ENCODE measurements at regions not wholly inside any gene's neighbourhood (a gene's known extent, or its start where the extent isn't known, plus 50 kb on each side); places are given as distances from the start of the nearest gene placed in this dataset.
"Not testable (repeated sequence)": the region's sequence is repeated elsewhere in the genome, so short reads cannot be mapped to it uniquely, and the experiment has no call there.

- Histone ChIP-seq H3K4me1 (ENCODE audit: insufficient read depth, poor library complexity, severe bottlenecking) (peaks cover 10% of the 10 kb centered on the region), H3K4me3 (ENCODE audit: severe bottlenecking) (no peak overlapping the region), H3K36me3 (ENCODE audit: low read depth) (no peaks in the 10 kb centered on the region), H3K9me3 (ENCODE audit: severe bottlenecking) (no peaks in the 10 kb centered on the region), H3K27me3 (ENCODE audit: insufficient read depth, poor library complexity, severe bottlenecking) (no peaks in the 10 kb centered on the region), H3K27ac (ENCODE audit: poor library complexity, severe bottlenecking) (no peak overlapping the region)
- DNase-seq (ENCODE audit: low spot score) (no peak), ATAC-seq (ENCODE audit: low read depth) (no peak)
- TF ChIP-seq CTCF (IDR thresholded peaks at IDR 0.05; ENCODE audit: poor library complexity, severe bottlenecking), result no peak
Observed at GRCh38 chr12:67088401-67089118, 180.6 kb upstream of the CAND1 start.

- no peak for TF ChIP-seq CTCF (IDR thresholded peaks at IDR 0.05; ENCODE audit: poor library complexity, severe bottlenecking)
Observed at GRCh38 chr12:67091204-67091603, 178.0 kb upstream of the CAND1 start.

GRCh38 chr12:67091678-67092077 is 177.5 kb upstream of the CAND1 start:
- Histone ChIP-seq H3K36me3 (ENCODE audit: low read depth) (no peaks in the 10 kb centered on the region), H3K27me3 (ENCODE audit: insufficient read depth, poor library complexity, severe bottlenecking) (no peaks in the 10 kb centered on the region), H3K27ac (ENCODE audit: poor library complexity, severe bottlenecking) (peak overlapping the region; percentile 12), H3K9me3 (ENCODE audit: severe bottlenecking) (no peaks in the 10 kb centered on the region), H3K4me3 (ENCODE audit: severe bottlenecking) (no peak overlapping the region), H3K4me1 (ENCODE audit: insufficient read depth, poor library complexity, severe bottlenecking) (peaks cover 11% of the 10 kb centered on the region)
- ATAC-seq (ENCODE audit: low read depth) (peak; percentile 81), DNase-seq (ENCODE audit: low spot score) (no peak)
- no peak for TF ChIP-seq CTCF (IDR thresholded peaks at IDR 0.05; ENCODE audit: poor library complexity, severe bottlenecking)

More at GRCh38 chr12:67091204-67091603, 178.0 kb upstream of the CAND1 start:
- no peaks in the 10 kb centered on the region for H3K9me3 ChIP-seq (ENCODE audit: severe bottlenecking)
- DNase-seq (ENCODE audit: low spot score) (no peak), ATAC-seq (ENCODE audit: low read depth) (peak; percentile 76)
- H3K4me1 ChIP-seq (ENCODE audit: insufficient read depth, poor library complexity, severe bottlenecking), result peaks cover 10% of the 10 kb centered on the region
- H3K27me3 ChIP-seq (ENCODE audit: insufficient read depth, poor library complexity, severe bottlenecking), result no peaks in the 10 kb centered on the region
- H3K27ac ChIP-seq (ENCODE audit: poor library complexity, severe bottlenecking), result peak overlapping the region; percentile 12
- no peaks in the 10 kb centered on the region for H3K36me3 ChIP-seq (ENCODE audit: low read depth)
- no peak overlapping the region for H3K4me3 ChIP-seq (ENCODE audit: severe bottlenecking)

- H3K27me3 ChIP-seq (ENCODE audit: insufficient read depth, poor library complexity, severe bottlenecking); H3K36me3 ChIP-seq (ENCODE audit: low read depth); H3K9me3 ChIP-seq (ENCODE audit: severe bottlenecking); DNase-seq (ENCODE audit: low spot score); H3K4me3 ChIP-seq (ENCODE audit: severe bottlenecking); H3K27ac ChIP-seq (ENCODE audit: poor library complexity, severe bottlenecking); ATAC-seq (ENCODE audit: low read depth): not testable (repeated sequence)
- H3K4me1 ChIP-seq (ENCODE audit: insufficient read depth, poor library complexity, severe bottlenecking), result peaks cover 19% of the 10 kb centered on the region
Observed at GRCh38 chr12:67092934-67093333, 176.2 kb upstream of the CAND1 start.

GRCh38 chr12:67096533-67097318 is 172.4 kb upstream of the CAND1 start:
- H3K27ac ChIP-seq (ENCODE audit: poor library complexity, severe bottlenecking), result no peak overlapping the region
- no peaks in the 10 kb centered on the region for H3K27me3 ChIP-seq (ENCODE audit: insufficient read depth, poor library complexity, severe bottlenecking)
- H3K9me3 ChIP-seq (ENCODE audit: severe bottlenecking), result no peaks in the 10 kb centered on the region
- H3K4me3 ChIP-seq (ENCODE audit: severe bottlenecking), result no peak overlapping the region
- TF ChIP-seq CTCF (IDR thresholded peaks at IDR 0.05; ENCODE audit: poor library complexity, severe bottlenecking), result no peak
- H3K4me1 ChIP-seq (ENCODE audit: insufficient read depth, poor library complexity, severe bottlenecking), result peaks cover 11% of the 10 kb centered on the region
- H3K36me3 ChIP-seq (ENCODE audit: low read depth), result no peaks in the 10 kb centered on the region
- DNase-seq (ENCODE audit: low spot score), result no peak
- peak; percentile 75 for ATAC-seq (ENCODE audit: low read depth)
